Neural progenitor cell (in vitro differentiated cells): ENCODE measurements at regions not wholly inside any gene's neighbourhood (a gene's known extent, or its start where the extent isn't known, plus 50 kb on each side); places are given as distances from the start of the nearest gene placed in this dataset.

Experiments used
- DNase-seq: peaks from one replicate; pipeline ENCODE4 v3.0.0-alpha.2; 2016; ENCODE audit warnings: low spot score
- H2AFZ ChIP-seq: fragments of 200-600 bp; sonication (generic); replicated peaks from 2 replicates; pipeline ENCODE4 v1.6.1; 2016; ENCODE audit warnings: antibody characterized with exemption
- H3F3A ChIP-seq: fragments of 200-600 bp; sonication (generic); 2 replicates; pipeline ENCODE4 v1.6.1; 2016; ENCODE audit warnings: antibody characterized with exemption, low read depth
- H3K27ac ChIP-seq: fragments of 200-600 bp; sonication (generic); 2 replicates; pipeline ENCODE4 v1.5.1; 2016; ENCODE audit warnings: mild to moderate bottlenecking
- H3K27me3 ChIP-seq: fragments of 200-600 bp; sonication (generic); 2 replicates; pipeline ENCODE4 v1.6.1; 2016; ENCODE audit warnings: mild to moderate bottlenecking, moderate library complexity
- H3K36me3 ChIP-seq: fragments of 200-600 bp; sonication (generic); 2 replicates; pipeline ENCODE4 v1.5.1; 2016
- H3K4me1 ChIP-seq: fragments of 200-600 bp; sonication (generic); 2 replicates; pipeline ENCODE4 v1.6.1; 2016; ENCODE audit warnings: mixed run types
- H3K4me2 ChIP-seq: fragments of 200-600 bp; sonication (generic); 2 replicates; pipeline ENCODE4 v1.6.1; 2016
- H3K4me3 ChIP-seq: fragments of 200-600 bp; sonication (generic); 2 replicates; pipeline ENCODE4 v1.5.1; 2016
- H3K79me2 ChIP-seq: fragments of 200-600 bp; sonication (generic); 2 replicates; pipeline ENCODE4 v1.6.1; 2016; ENCODE audit warnings: low read depth
- H3K9ac ChIP-seq: fragments of 200-600 bp; sonication (generic); 2 replicates; pipeline ENCODE4 v1.6.1; 2016
- H3K9me3 ChIP-seq: fragments of 200-600 bp; sonication (generic); 2 replicates; pipeline ENCODE4 v1.5.1; 2016; ENCODE audit warnings: low read depth
- H4K20me1 ChIP-seq: fragments of 200-600 bp; sonication (generic); 2 replicates; pipeline ENCODE4 v1.6.1; 2016; ENCODE audit warnings: low read depth
- H3K27ac Mint-ChIP-seq: 3 replicates; pipeline ENCODE4 v1.8.0; 2021; ENCODE audit warnings: mixed read lengths
- H3K27me3 Mint-ChIP-seq: 2 replicates; pipeline ENCODE4 v1.8.0; 2022; ENCODE audit warnings: low read depth, mild to moderate bottlenecking, inconsistent platforms, moderate library complexity, mixed read lengths; ENCODE audit not compliant: insufficient read depth
- H3K36me3 Mint-ChIP-seq: 3 replicates; pipeline ENCODE4 v1.8.0; 2021; ENCODE audit warnings: mixed read lengths
- H3K4me1 Mint-ChIP-seq: 3 replicates; pipeline ENCODE4 v1.8.0; 2021; ENCODE audit warnings: mixed read lengths
- H3K4me3 Mint-ChIP-seq: 3 replicates; pipeline ENCODE4 v1.8.0; 2021; ENCODE audit warnings: mild to moderate bottlenecking, moderate library complexity, mixed read lengths
- H3K9me3 Mint-ChIP-seq: 3 replicates; pipeline ENCODE4 v1.8.0; 2020; ENCODE audit warnings: mixed read lengths
- CTCF ChIP-seq: fragments of 200-600 bp; sonication (generic); IDR thresholded peaks from 2 replicates; pipeline ENCODE4 v1.5.1; 2017; ENCODE audit warnings: antibody characterized with exemption, mild to moderate bottlenecking
- EZH2 ChIP-seq: fragments of 200-600 bp; sonication (generic); IDR thresholded peaks from 2 replicates; pipeline ENCODE4 v1.6.1; 2017; ENCODE audit warnings: antibody characterized with exemption, mild to moderate bottlenecking, moderate library complexity
- EZH2phosphoT487 ChIP-seq: fragments of 200-600 bp; sonication (generic); IDR thresholded peaks from 2 replicates; pipeline ENCODE4 v1.6.1; 2017; ENCODE audit warnings: antibody characterized with exemption

- H3K27me3 Mint-ChIP-seq = no peaks in the 10 kb centered on the region
Measured at GRCh38 chr1:80021891-80022290, 1015.4 kb upstream of the ADGRL4 start.

GRCh38 chr1:80018348-80018747, 1011.8 kb upstream of the ADGRL4 start:
- Mint-ChIP-seq H3K27me3 (no peaks in the 10 kb centered on the region), H3K9me3 (peaks cover 3% of the 10 kb centered on the region), H3K4me1 (no peaks in the 10 kb centered on the region), H3K36me3 (no peaks in the 10 kb centered on the region), H3K27ac (no peak overlapping the region), H3K4me3 (no peak overlapping the region)
- TF ChIP-seq EZH2 = no peak
- TF ChIP-seq CTCF = no peak
- TF ChIP-seq EZH2phosphoT487 = no peak
- Histone ChIP-seq H2AFZ (no peak overlapping the region), H3K4me2 (no peak overlapping the region), H3K27me3 (no peaks in the 10 kb centered on the region), H3K9ac (no peak overlapping the region), H3K79me2 (no peaks in the 10 kb centered on the region), H4K20me1 (no peaks in the 10 kb centered on the region), H3K27ac (no peak overlapping the region), H3K4me1 (no peaks in the 10 kb centered on the region), H3K4me3 (no peak overlapping the region), H3F3A (no peaks in the 10 kb centered on the region), H3K36me3 (no peaks in the 10 kb centered on the region), H3K9me3 (no peaks in the 10 kb centered on the region)
- DNase-seq = no peak

More at GRCh38 chr1:80021891-80022290, 1015.4 kb upstream of the ADGRL4 start:
- TF ChIP-seq EZH2 = no peak
- no peak for TF ChIP-seq CTCF
- no peak for TF ChIP-seq EZH2phosphoT487
- no peak overlapping the region for H3K4me3 Mint-ChIP-seq
- H3K4me2 ChIP-seq = no peak overlapping the region
- no peaks in the 10 kb centered on the region for H3K79me2 ChIP-seq
- no peak for DNase-seq
- no peaks in the 10 kb centered on the region for H4K20me1 ChIP-seq
- no peaks in the 10 kb centered on the region for H3K36me3 ChIP-seq
- H3K9me3 Mint-ChIP-seq = no peaks in the 10 kb centered on the region
- H3K9ac ChIP-seq = no peak overlapping the region
- no peak overlapping the region for H3K27ac Mint-ChIP-seq
- H3F3A ChIP-seq = no peaks in the 10 kb centered on the region
- no peaks in the 10 kb centered on the region for H3K36me3 Mint-ChIP-seq
- H3K27me3 ChIP-seq = no peaks in the 10 kb centered on the region
- H3K4me1 ChIP-seq = no peaks in the 10 kb centered on the region
- H3K4me3 ChIP-seq = no peak overlapping the region
- no peak overlapping the region for H3K27ac ChIP-seq
- H2AFZ ChIP-seq = no peak overlapping the region
- H3K9me3 ChIP-seq = no peaks in the 10 kb centered on the region
- no peaks in the 10 kb centered on the region for H3K4me1 Mint-ChIP-seq

GRCh38 chr1:80008934-80009333, 1002.4 kb upstream of the ADGRL4 start:
- Mint-ChIP-seq H3K36me3 (no peaks in the 10 kb centered on the region), H3K4me1 (no peaks in the 10 kb centered on the region), H3K27me3 (no peaks in the 10 kb centered on the region), H3K9me3 (no peaks in the 10 kb centered on the region), H3K27ac (no peak overlapping the region), H3K4me3 (no peak overlapping the region)
- TF ChIP-seq CTCF (no peak), EZH2 (no peak), EZH2phosphoT487 (no peak)
- Histone ChIP-seq H3K9ac (no peak overlapping the region), H3K27me3 (no peaks in the 10 kb centered on the region), H3K79me2 (no peaks in the 10 kb centered on the region), H3K9me3 (no peaks in the 10 kb centered on the region), H3K4me2 (no peak overlapping the region), H4K20me1 (no peaks in the 10 kb centered on the region), H3F3A (no peaks in the 10 kb centered on the region), H3K36me3 (no peaks in the 10 kb centered on the region), H3K4me3 (no peak overlapping the region), H3K4me1 (no peaks in the 10 kb centered on the region), H2AFZ (no peak overlapping the region), H3K27ac (no peak overlapping the region)
- no peak for DNase-seq

- Mint-ChIP-seq H3K36me3 (no peaks in the 10 kb centered on the region), H3K27ac (no peak overlapping the region), H3K4me3 (no peak overlapping the region), H3K27me3 (peaks cover 2% of the 10 kb centered on the region), H3K4me1 (no peaks in the 10 kb centered on the region), H3K9me3 (peaks cover 2% of the 10 kb centered on the region)
- H3F3A ChIP-seq = no peaks in the 10 kb centered on the region
- H4K20me1 ChIP-seq = no peaks in the 10 kb centered on the region
- no peaks in the 10 kb centered on the region for H3K27me3 ChIP-seq
- no peaks in the 10 kb centered on the region for H3K79me2 ChIP-seq
- H3K9me3 ChIP-seq = no peaks in the 10 kb centered on the region
- TF ChIP-seq EZH2phosphoT487 (no peak), EZH2 (no peak), CTCF (no peak)
- no peak for DNase-seq
- H3K27ac ChIP-seq = no peak overlapping the region
- no peaks in the 10 kb centered on the region for H3K4me1 ChIP-seq
- H3K4me2 ChIP-seq = no peak overlapping the region
- H3K9ac ChIP-seq = no peak overlapping the region
- no peaks in the 10 kb centered on the region for H3K36me3 ChIP-seq
- H2AFZ ChIP-seq = no peak overlapping the region
- no peak overlapping the region for H3K4me3 ChIP-seq
Measured at GRCh38 chr1:80003250-80003649, 996.7 kb upstream of the ADGRL4 start.
